Naive thymus-derived CD4-positive, alpha-beta T cell (primary cell): ENCODE measurements at regions not wholly inside any gene's neighbourhood (a gene's known extent, or its start where the extent isn't known, plus 50 kb on each side); places are given as distances from the start of the nearest gene placed in this dataset.

Source experiments
- ATAC-seq: fragments of 150-1000 bp; cut with Tn5 transposase; 2 replicates; pipeline ENCODE4 v1.10.0; 2021; ENCODE audit warnings: mild to moderate bottlenecking, moderate library complexity
- CTCF ChIA-PET: fragments of 350-600 bp; sonication (Branson Sonifier 250); formaldehyde crosslinking; loops from one replicate; lab custom pipeline; 2021; ENCODE audit warnings: antibody characterized with exemption; lab: Charles Lee
- POLR2A ChIA-PET: fragments of 350-600 bp; sonication (Branson Sonifier 250); formaldehyde crosslinking; loops from one replicate; lab custom pipeline; 2021; ENCODE audit warnings: antibody characterized with exemption, inconsistent platforms; lab: Charles Lee
- DNase-seq, 9 donors: peaks; one replicate each; pipeline versions ENCODE4 v3.0.0 to v3.0.0-alpha.2; 2020 to 2022; ENCODE audit warnings: mixed read lengths in 1 of 9
- H3K27ac ChIP-seq: one replicate; pipeline ENCODE4 v1.7.0; 2013; ENCODE audit warnings: mild to moderate bottlenecking, low read depth, low read length, moderate library complexity
- H3K27me3 ChIP-seq, 2 donors: one replicate each; pipeline ENCODE4 v1.7.0; 2013; ENCODE audit warnings: low read length in 2 of 2, mild to moderate bottlenecking in 2 of 2, moderate library complexity in 2 of 2; ENCODE audit not compliant: control insufficient read depth in 2 of 2, insufficient read depth in 2 of 2
- H3K36me3 ChIP-seq, 3 experiments: 1 replicate in 2 of 3; 2 replicates in 1 of 3; pipeline ENCODE4 v1.7.0; 2013; ENCODE audit warnings: low read length in 3 of 3, mild to moderate bottlenecking in 3 of 3, moderate library complexity in 1 of 3; ENCODE audit not compliant: insufficient read depth in 3 of 3, control insufficient read depth in 2 of 3
- H3K4me1 ChIP-seq, 2 donors: one replicate each; pipeline ENCODE4 v1.7.0; 2013; ENCODE audit warnings: low read length in 2 of 2, mild to moderate bottlenecking in 2 of 2, moderate library complexity in 1 of 2; ENCODE audit not compliant: control insufficient read depth in 2 of 2, insufficient read depth in 2 of 2
- H3K4me3 ChIP-seq: 2 replicates; pipeline ENCODE4 v1.7.0; 2013; ENCODE audit warnings: mild to moderate bottlenecking, low read length
- H3K9me3 ChIP-seq, 3 experiments: 1 replicate in 2 of 3; 2 replicates in 1 of 3; pipeline ENCODE4 v1.7.0; 2013; ENCODE audit warnings: low read length in 3 of 3; ENCODE audit not compliant: control insufficient read depth in 2 of 3
- H3K27ac Mint-ChIP-seq, 9 donors: one replicate each; pipeline ENCODE4 v1.8.0; 2020 to 2022; ENCODE audit warnings: mixed read lengths in 9 of 9, mild to moderate bottlenecking in 8 of 9, moderate library complexity in 5 of 9, inconsistent platforms in 2 of 9
- H3K27me3 Mint-ChIP-seq, 5 donors: one replicate each; pipeline ENCODE4 v1.8.0; 2021 to 2022; ENCODE audit warnings: mixed read lengths in 5 of 5, mild to moderate bottlenecking in 1 of 5
- H3K36me3 Mint-ChIP-seq, 5 donors: one replicate each; pipeline ENCODE4 v1.8.0; 2020 to 2022; ENCODE audit warnings: mixed read lengths in 5 of 5, mild to moderate bottlenecking in 3 of 5, inconsistent platforms in 1 of 5
- H3K4me1 Mint-ChIP-seq, 7 donors: one replicate each; pipeline ENCODE4 v1.8.0; 2020 to 2022; ENCODE audit warnings: mixed read lengths in 7 of 7, mild to moderate bottlenecking in 3 of 7, inconsistent platforms in 1 of 7
- H3K4me3 Mint-ChIP-seq, 10 donors: one replicate each; pipeline ENCODE4 v1.8.0; 2020 to 2022; ENCODE audit warnings: mild to moderate bottlenecking in 10 of 10, mixed read lengths in 10 of 10, moderate library complexity in 6 of 10, inconsistent platforms in 2 of 10
- H3K9me3 Mint-ChIP-seq, 11 donors: one replicate each; pipeline ENCODE4 v1.8.0; 2020 to 2022; ENCODE audit warnings: mixed read lengths in 11 of 11, mild to moderate bottlenecking in 4 of 11, inconsistent platforms in 1 of 11, moderate library complexity in 1 of 11
- intact Hi-C, 2 donors: fragments of 100-400 bp; cut with micrococcal nuclease; formaldehyde crosslinking; loops; one replicate each; pipeline ENCODE4 v1.15.1; 2023

DNA sequence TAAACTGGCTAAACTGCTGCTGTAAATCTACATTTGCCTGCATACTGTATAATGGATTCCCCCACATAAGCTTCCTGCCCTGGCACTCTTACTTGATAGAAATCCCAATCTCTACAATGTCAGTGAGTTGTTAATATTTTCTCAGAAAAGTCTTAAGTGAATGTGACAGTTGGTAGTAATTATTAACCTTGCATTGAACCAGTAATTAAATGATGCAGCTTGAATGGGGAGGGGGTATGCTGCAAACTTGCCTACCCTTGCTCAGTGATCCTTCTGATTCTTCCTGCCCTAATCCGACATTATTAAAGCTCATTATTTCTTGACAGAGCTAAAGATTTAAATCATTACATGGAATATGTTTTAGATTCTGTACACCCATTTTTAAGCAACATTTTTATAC is 119.0 kb upstream of the CDH7 start:
- no peaks in the 10 kb centered on the region for H3K9me3 ChIP-seq
- H3K27me3 ChIP-seq = no peaks in the 10 kb centered on the region
- ChIA-PET POLR2A (no interaction called here), CTCF (no interaction called here)
- H3K36me3 ChIP-seq = no peaks in the 10 kb centered on the region
- no peak overlapping the region for H3K27ac ChIP-seq
- Mint-ChIP-seq H3K4me1 (no peaks in the 10 kb centered on the region), H3K36me3 (no peaks in the 10 kb centered on the region), H3K9me3 (peaks cover 2 to 13% (median 4%) of the 10 kb centered on the region in 11 donors), H3K27ac (no peak overlapping the region), H3K27me3 (no peaks in the 10 kb centered on the region), H3K4me3 (no peak overlapping the region)
- intact Hi-C loops = no loop called here
- no peak for DNase-seq
- H3K4me3 ChIP-seq = no peak overlapping the region
- H3K4me1 ChIP-seq = no peaks in the 10 kb centered on the region
- no peak for ATAC-seq

DNA sequence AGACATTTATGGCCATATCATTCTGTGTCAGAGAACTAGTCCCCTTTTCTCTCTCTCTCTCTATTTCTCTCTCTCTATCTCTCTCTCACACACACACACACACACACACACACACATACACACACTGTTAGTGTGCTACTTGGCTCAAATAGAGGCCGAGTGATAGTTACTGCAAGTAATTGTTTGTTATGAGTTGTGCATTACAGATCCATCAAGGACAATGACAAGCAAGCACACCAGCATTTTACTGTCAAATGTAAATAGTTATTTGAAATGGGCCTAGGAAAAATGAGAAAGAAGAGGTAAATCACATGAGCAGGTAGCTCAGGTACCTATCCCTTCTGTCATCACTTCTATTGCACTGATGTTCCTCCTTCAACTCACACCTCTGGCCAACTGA is 122.4 kb upstream of the CDH7 start:
- POLR2A ChIA-PET = no interaction called here

GRCh38 chr18:65623676-65624075 is 127.1 kb upstream of the CDH7 start:
- Mint-ChIP-seq H3K36me3 (no peaks in the 10 kb centered on the region), H3K4me1 (no peaks in the 10 kb centered on the region), H3K27me3 (no peaks in the 10 kb centered on the region), H3K27ac (no peak overlapping the region), H3K4me3 (no peak overlapping the region), H3K9me3 (peaks cover 0 to 26% (median 6%) of the 10 kb centered on the region in 11 donors)
- Histone ChIP-seq H3K9me3 (no peaks in the 10 kb centered on the region), H3K4me1 (no peaks in the 10 kb centered on the region), H3K27ac (no peak overlapping the region), H3K36me3 (no peaks in the 10 kb centered on the region), H3K27me3 (no peaks in the 10 kb centered on the region), H3K4me3 (no peak overlapping the region)
- no peak for DNase-seq
- intact Hi-C loops = no loop called here
- ChIA-PET POLR2A (no interaction called here), CTCF (no interaction called here)
- no peak for ATAC-seq

More for the DNA sequence above, 122.4 kb upstream of the CDH7 start:
- Mint-ChIP-seq H3K4me1 (no peaks in the 10 kb centered on the region), H3K9me3 (peaks cover 0 to 12% (median 3%) of the 10 kb centered on the region in 11 donors), H3K36me3 (no peaks in the 10 kb centered on the region), H3K4me3 (no peak overlapping the region), H3K27ac (no peak overlapping the region), H3K27me3 (no peaks in the 10 kb centered on the region)
- intact Hi-C loops = no loop called here
- Histone ChIP-seq H3K36me3 (no peaks in the 10 kb centered on the region), H3K9me3 (no peaks in the 10 kb centered on the region), H3K4me1 (no peaks in the 10 kb centered on the region), H3K4me3 (no peak overlapping the region), H3K27me3 (no peaks in the 10 kb centered on the region), H3K27ac (no peak overlapping the region)
- ATAC-seq (no peak), DNase-seq (no peak)
- CTCF ChIA-PET = no interaction called here

DNA sequence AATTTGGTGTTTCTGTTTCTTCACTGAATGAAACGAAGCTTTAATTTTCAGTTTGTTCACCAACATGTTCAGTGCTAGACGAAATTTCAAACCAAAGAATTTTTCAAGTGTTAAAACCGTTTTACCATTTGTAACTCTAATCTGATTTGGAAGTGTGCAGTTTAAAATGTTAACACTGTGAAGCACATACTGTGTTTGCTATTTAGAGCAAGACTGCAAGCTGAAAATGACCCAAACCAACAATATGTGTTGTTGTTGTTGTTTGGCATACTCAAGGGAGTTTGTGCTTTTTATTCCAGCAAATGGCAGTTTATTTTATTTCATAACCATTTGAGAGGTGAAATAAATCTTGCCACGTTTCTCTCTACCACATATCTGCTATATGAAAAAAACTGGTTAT is 128.4 kb upstream of the CDH7 start:
- no peaks in the 10 kb centered on the region for H3K36me3 Mint-ChIP-seq
- H3K27ac Mint-ChIP-seq = no peak overlapping the region
- Histone ChIP-seq H3K36me3 (no peaks in the 10 kb centered on the region), H3K27ac (no peak overlapping the region), H3K9me3 (no peaks in the 10 kb centered on the region), H3K4me1 (no peaks in the 10 kb centered on the region), H3K27me3 (no peaks in the 10 kb centered on the region), H3K4me3 (no peak overlapping the region)
- no peak overlapping the region for H3K4me3 Mint-ChIP-seq
- ATAC-seq (no peak), DNase-seq (no peak)
- H3K9me3 Mint-ChIP-seq = peaks cover 0 to 38% (median 8%) of the 10 kb centered on the region in 11 donors
- POLR2A ChIA-PET = no interaction called here
- CTCF ChIA-PET = interaction anchor here (0.6 kb wide), 1 partner anchor 1153 kb away, joined by 3 read pairs; no protein-coding TSS in a partner anchor
- intact Hi-C loops = no loop called here
- no peaks in the 10 kb centered on the region for H3K4me1 Mint-ChIP-seq
- no peaks in the 10 kb centered on the region for H3K27me3 Mint-ChIP-seq

- ATAC-seq (no peak), DNase-seq (no peak)
- Histone ChIP-seq H3K9me3 (no peaks in the 10 kb centered on the region), H3K4me3 (no peak overlapping the region), H3K27ac (no peak overlapping the region), H3K36me3 (no peaks in the 10 kb centered on the region), H3K27me3 (no peaks in the 10 kb centered on the region), H3K4me1 (no peaks in the 10 kb centered on the region)
- intact Hi-C loops = no loop called here
- no peaks in the 10 kb centered on the region for H3K27me3 Mint-ChIP-seq
- no peaks in the 10 kb centered on the region for H3K36me3 Mint-ChIP-seq
- H3K9me3 Mint-ChIP-seq = peaks cover 0 to 35% (median 8%) of the 10 kb centered on the region in 11 donors
- CTCF ChIA-PET = no interaction called here
- H3K4me3 Mint-ChIP-seq = no peak overlapping the region
- POLR2A ChIA-PET = no interaction called here
- H3K4me1 Mint-ChIP-seq = no peaks in the 10 kb centered on the region
- no peak overlapping the region for H3K27ac Mint-ChIP-seq
Observed at GRCh38 chr18:65620076-65620696, 130.6 kb upstream of the CDH7 start.

GRCh38 chr18:65610939-65611338 is 139.9 kb upstream of the CDH7 start:
- no peaks in the 10 kb centered on the region for H3K27me3 ChIP-seq
- H3K27ac ChIP-seq = no peak overlapping the region
- Mint-ChIP-seq H3K4me1 (no peaks in the 10 kb centered on the region), H3K9me3 (peaks cover 0 to 20% (median 5%) of the 10 kb centered on the region in 11 donors), H3K27ac (no peak overlapping the region), H3K4me3 (no peak overlapping the region), H3K27me3 (no peaks in the 10 kb centered on the region), H3K36me3 (no peaks in the 10 kb centered on the region)
- H3K36me3 ChIP-seq = no peaks in the 10 kb centered on the region
- H3K4me3 ChIP-seq = no peak overlapping the region
- H3K4me1 ChIP-seq = no peaks in the 10 kb centered on the region
- CTCF ChIA-PET = no interaction called here
- DNase-seq = no peak
- POLR2A ChIA-PET = no interaction called here
- no peak for ATAC-seq
- intact Hi-C loops = no loop called here
- H3K9me3 ChIP-seq = no peaks in the 10 kb centered on the region

GRCh38 chr18:65608471-65608870 is 142.3 kb upstream of the CDH7 start:
- no peaks in the 10 kb centered on the region for H3K36me3 ChIP-seq
- Mint-ChIP-seq H3K9me3 (peaks cover 0 to 23% (median 6%) of the 10 kb centered on the region in 11 donors), H3K4me3 (no peak overlapping the region), H3K27ac (no peak overlapping the region), H3K4me1 (no peaks in the 10 kb centered on the region), H3K27me3 (no peaks in the 10 kb centered on the region), H3K36me3 (no peaks in the 10 kb centered on the region)
- intact Hi-C loops = no loop called here
- H3K27ac ChIP-seq = no peak overlapping the region
- ChIA-PET POLR2A (no interaction called here), CTCF (no interaction called here)
- H3K9me3 ChIP-seq = no peaks in the 10 kb centered on the region
- ATAC-seq (no peak), DNase-seq (no peak)
- H3K4me3 ChIP-seq = no peak overlapping the region
- no peaks in the 10 kb centered on the region for H3K4me1 ChIP-seq
- H3K27me3 ChIP-seq = no peaks in the 10 kb centered on the region
